Smooth muscle cell (in vitro differentiated cells): ENCODE measurements at regions not wholly inside any gene's neighbourhood (a gene's known extent, or its start where the extent isn't known, plus 50 kb on each side); places are given as distances from the start of the nearest gene placed in this dataset.
"Not testable (repeated sequence)": the region's sequence is repeated elsewhere in the genome, so short reads cannot be mapped to it uniquely, and the experiment has no call there.

Experiments used
- DNase-seq: peaks from one replicate; lab custom pipeline; 2025; ENCODE audit not compliant: unreplicated experiment; lab: John Stamatoyannopoulos, UW
- H2AFZ ChIP-seq: fragments of 200-600 bp; sonication (generic); 2 replicates; pipeline ENCODE4 v1.6.0; 2016; ENCODE audit warnings: antibody characterized with exemption, low read depth, mild to moderate bottlenecking
- H3F3A ChIP-seq: fragments of 200-600 bp; sonication (generic); 2 replicates; pipeline ENCODE4 v1.6.0; 2017; ENCODE audit warnings: antibody characterized with exemption, low read depth
- H3K27ac ChIP-seq: fragments of 200-600 bp; sonication (generic); 2 replicates; pipeline ENCODE4 v1.5.1; 2016; ENCODE audit warnings: low read depth, mild to moderate bottlenecking
- H3K27me3 ChIP-seq: fragments of 200-600 bp; sonication (generic); 2 replicates; pipeline ENCODE4 v1.6.1; 2016; ENCODE audit warnings: low read depth, mild to moderate bottlenecking
- H3K36me3 ChIP-seq: fragments of 200-600 bp; sonication (generic); 2 replicates; pipeline ENCODE4 v1.5.1; 2016; ENCODE audit warnings: low read depth
- H3K4me1 ChIP-seq: fragments of 200-600 bp; sonication (generic); 2 replicates; pipeline ENCODE4 v1.5.1; 2016; ENCODE audit warnings: low read depth
- H3K4me2 ChIP-seq: fragments of 200-600 bp; sonication (generic); 2 replicates; pipeline ENCODE4 v1.6.0; 2016; ENCODE audit warnings: mild to moderate bottlenecking
- H3K4me3 ChIP-seq: fragments of 200-600 bp; sonication (generic); 2 replicates; pipeline ENCODE4 v1.5.1; 2016; ENCODE audit warnings: mild to moderate bottlenecking
- H3K79me2 ChIP-seq: fragments of 200-600 bp; sonication (generic); 2 replicates; pipeline ENCODE4 v1.6.0; 2016; ENCODE audit warnings: low read depth, mild to moderate bottlenecking
- H3K9ac ChIP-seq: fragments of 200-600 bp; sonication (generic); 2 replicates; pipeline ENCODE4 v1.6.0; 2016; ENCODE audit warnings: low read depth
- H3K9me3 ChIP-seq: fragments of 200-600 bp; sonication (generic); replicated peaks from 2 replicates; pipeline ENCODE4 v1.5.1; 2016; ENCODE audit warnings: low read depth
- H4K20me1 ChIP-seq: fragments of 200-600 bp; sonication (generic); 2 replicates; pipeline ENCODE4 v1.6.0; 2016; ENCODE audit warnings: low read depth
- WGBS: methylation state at CpG from one replicate; pipeline ENCODE4 v1.1.7; 2016; ENCODE audit warnings: low lambda C conversion rate; 5-methylcytosine and 5-hydroxymethylcytosine counted together
- TF ChIP-seq, protein P1 (sequence below): fragments of 200-600 bp; sonication (generic); IDR thresholded peaks from 2 replicates; pipeline ENCODE4 v1.5.1; 2017; ENCODE audit warnings: borderline replicate concordance, mild to moderate bottlenecking, antibody characterized with exemption; ENCODE audit not compliant: insufficient read depth, poor library complexity, severe bottlenecking

DNA sequence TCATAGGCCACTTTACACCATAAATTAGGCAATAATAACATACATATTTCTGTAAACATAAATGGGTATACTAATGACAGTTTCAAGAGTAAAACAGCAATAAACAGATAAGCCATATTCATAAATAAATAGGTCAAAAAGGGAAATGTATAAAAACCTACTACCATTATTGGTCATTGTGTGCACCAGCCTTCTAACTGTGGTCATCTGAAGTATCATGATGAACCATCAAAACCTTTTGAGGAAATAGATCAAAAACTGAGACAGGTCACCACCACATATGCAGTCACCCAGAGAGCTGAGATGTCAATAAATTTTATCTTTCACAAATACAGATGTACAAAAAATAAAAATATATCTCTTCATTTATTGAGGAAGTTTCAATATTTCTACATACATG is 438.8 kb upstream of the FAM174A start:
- not testable (repeated sequence) for H3K27me3 ChIP-seq, DNase-seq, H3K4me2 ChIP-seq, H3F3A ChIP-seq, H3K36me3 ChIP-seq, H3K9me3 ChIP-seq, H3K27ac ChIP-seq, H4K20me1 ChIP-seq, H3K9ac ChIP-seq, H3K4me3 ChIP-seq, H2AFZ ChIP-seq, H3K4me1 ChIP-seq, H3K79me2 ChIP-seq

DNA sequence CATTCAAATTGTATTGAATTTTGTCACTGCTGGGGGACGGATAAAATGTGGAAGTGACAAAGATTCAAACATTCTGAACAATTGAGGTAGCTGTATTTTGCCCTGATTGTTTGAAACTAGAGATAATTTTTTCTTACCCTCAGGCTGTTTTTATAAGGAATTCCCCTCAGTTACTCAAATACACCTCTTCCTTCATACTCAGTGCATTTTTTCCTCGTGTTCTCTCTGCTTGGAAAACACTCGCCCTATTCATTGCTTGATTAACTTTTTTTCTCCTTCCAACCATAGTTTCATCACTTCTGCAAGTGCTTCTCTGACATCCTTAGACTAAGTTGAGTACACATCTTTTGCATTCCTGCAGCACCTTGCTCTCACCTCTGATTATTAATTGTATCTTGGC is 454.5 kb upstream of the FAM174A start:
- H3K4me2 ChIP-seq, H3K9ac ChIP-seq, H2AFZ ChIP-seq, H3K79me2 ChIP-seq, H3K4me1 ChIP-seq, H3K4me3 ChIP-seq, H3K36me3 ChIP-seq, H4K20me1 ChIP-seq, H3F3A ChIP-seq, H3K27ac ChIP-seq, H3K9me3 ChIP-seq, H3K27me3 ChIP-seq, DNase-seq: not testable (repeated sequence)
- 57% methylated on average over 3 of the region's 3 CpGs for WGBS

DNA sequence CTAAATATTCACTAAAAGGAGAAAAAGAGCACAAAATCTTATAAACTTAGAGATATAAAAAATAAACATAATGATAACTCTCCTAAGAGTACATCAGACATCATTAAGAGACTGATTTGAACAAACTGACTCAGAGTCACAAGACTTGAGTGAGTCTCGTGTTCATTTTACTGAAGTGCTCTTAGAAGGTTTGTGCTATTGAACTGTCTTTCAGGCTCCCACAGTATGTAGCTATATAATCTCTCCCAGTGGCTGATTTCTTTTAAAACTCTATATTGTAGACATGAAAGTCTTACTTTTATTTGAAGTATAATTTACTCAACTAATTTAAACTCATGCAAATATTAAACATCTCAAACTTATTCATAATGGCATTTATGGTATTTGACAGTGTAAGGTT is 456.0 kb upstream of the FAM174A start:
- not testable (repeated sequence) for H3K4me3 ChIP-seq, H3F3A ChIP-seq, H3K79me2 ChIP-seq, H3K9ac ChIP-seq, H3K4me1 ChIP-seq, H3K27me3 ChIP-seq, DNase-seq, H3K9me3 ChIP-seq, H3K4me2 ChIP-seq, H4K20me1 ChIP-seq, H3K36me3 ChIP-seq, H2AFZ ChIP-seq, H3K27ac ChIP-seq
- WGBS = 88% methylated on average over 1 of the region's 1 CpG

DNA sequence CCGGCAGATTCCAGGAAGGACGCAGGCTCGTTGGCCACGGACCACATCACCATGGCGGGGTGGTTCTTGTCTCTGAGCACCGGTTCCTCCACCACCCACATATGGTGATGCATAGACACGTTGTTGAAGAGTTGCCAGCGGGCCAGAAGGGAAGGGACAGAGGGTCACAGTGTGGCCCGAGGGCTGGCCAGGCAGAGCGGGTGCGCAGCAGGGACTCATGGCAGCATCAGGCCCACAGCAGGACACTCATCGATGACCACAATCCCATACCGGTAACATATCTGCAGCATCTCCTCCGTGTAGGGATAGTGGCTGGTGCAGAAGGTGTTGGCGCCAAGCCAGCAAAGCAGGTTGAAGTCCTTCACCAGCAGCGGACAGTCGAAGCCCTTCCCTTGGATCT is 469.2 kb upstream of the FAM174A start:
- H3K4me2 ChIP-seq, H3K79me2 ChIP-seq, DNase-seq, H3K4me3 ChIP-seq, H3K27me3 ChIP-seq, H2AFZ ChIP-seq, H3K27ac ChIP-seq, H4K20me1 ChIP-seq, H3K36me3 ChIP-seq, H3F3A ChIP-seq, H3K4me1 ChIP-seq, H3K9ac ChIP-seq, H3K9me3 ChIP-seq: not testable (repeated sequence)
- WGBS = 97% methylated on average over 17 of the region's 17 CpGs

- H3F3A ChIP-seq = no peaks in the 10 kb centered on the region
- H3K79me2 ChIP-seq = no peaks in the 10 kb centered on the region
- H3K9ac ChIP-seq = no peak overlapping the region
- no peak overlapping the region for H3K27ac ChIP-seq
- no peaks in the 10 kb centered on the region for H3K9me3 ChIP-seq
- no peak overlapping the region for H3K4me2 ChIP-seq
- TF ChIP-seq, protein P1, sequence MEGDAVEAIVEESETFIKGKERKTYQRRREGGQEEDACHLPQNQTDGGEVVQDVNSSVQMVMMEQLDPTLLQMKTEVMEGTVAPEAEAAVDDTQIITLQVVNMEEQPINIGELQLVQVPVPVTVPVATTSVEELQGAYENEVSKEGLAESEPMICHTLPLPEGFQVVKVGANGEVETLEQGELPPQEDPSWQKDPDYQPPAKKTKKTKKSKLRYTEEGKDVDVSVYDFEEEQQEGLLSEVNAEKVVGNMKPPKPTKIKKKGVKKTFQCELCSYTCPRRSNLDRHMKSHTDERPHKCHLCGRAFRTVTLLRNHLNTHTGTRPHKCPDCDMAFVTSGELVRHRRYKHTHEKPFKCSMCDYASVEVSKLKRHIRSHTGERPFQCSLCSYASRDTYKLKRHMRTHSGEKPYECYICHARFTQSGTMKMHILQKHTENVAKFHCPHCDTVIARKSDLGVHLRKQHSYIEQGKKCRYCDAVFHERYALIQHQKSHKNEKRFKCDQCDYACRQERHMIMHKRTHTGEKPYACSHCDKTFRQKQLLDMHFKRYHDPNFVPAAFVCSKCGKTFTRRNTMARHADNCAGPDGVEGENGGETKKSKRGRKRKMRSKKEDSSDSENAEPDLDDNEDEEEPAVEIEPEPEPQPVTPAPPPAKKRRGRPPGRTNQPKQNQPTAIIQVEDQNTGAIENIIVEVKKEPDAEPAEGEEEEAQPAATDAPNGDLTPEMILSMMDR = no peak
- no peaks in the 10 kb centered on the region for H3K36me3 ChIP-seq
- H4K20me1 ChIP-seq = no peaks in the 10 kb centered on the region
- DNase-seq = no peak
- no peaks in the 10 kb centered on the region for H3K27me3 ChIP-seq
- WGBS = 90% methylated on average over 2 of the region's 2 CpGs
- H3K4me3 ChIP-seq = no peak overlapping the region
- no peak overlapping the region for H2AFZ ChIP-seq
- H3K4me1 ChIP-seq = no peaks in the 10 kb centered on the region
These were observed 491.7 kb upstream of the FAM174A start for GRCh38 chr5:100043475-100043874.

GRCh38 chr5:100026606-100027005 is 508.6 kb upstream of the FAM174A start:
- Histone ChIP-seq H3K79me2 (no peaks in the 10 kb centered on the region), H3K27ac (no peak overlapping the region), H3K9ac (no peak overlapping the region), H3F3A (no peaks in the 10 kb centered on the region), H3K4me1 (no peaks in the 10 kb centered on the region), H3K27me3 (no peaks in the 10 kb centered on the region), H3K4me2 (no peak overlapping the region), H4K20me1 (no peaks in the 10 kb centered on the region), H3K9me3 (no peaks in the 10 kb centered on the region), H2AFZ (no peak overlapping the region), H3K36me3 (no peaks in the 10 kb centered on the region), H3K4me3 (no peak overlapping the region)
- WGBS = 89% methylated on average over 2 of the region's 2 CpGs
- TF ChIP-seq, protein P1 = no peak
- DNase-seq = no peak
